Kidney tubule cell (primary cell): ENCODE measurements at regions not wholly inside any gene's neighbourhood (a gene's known extent, or its start where the extent isn't known, plus 50 kb on each side); places are given as distances from the start of the nearest gene placed in this dataset.

Experiments
- DNase-seq: peaks from one replicate; pipeline ENCODE4 v3.0.0-alpha.2; 2018; ENCODE audit warnings: low spot score

DNA sequence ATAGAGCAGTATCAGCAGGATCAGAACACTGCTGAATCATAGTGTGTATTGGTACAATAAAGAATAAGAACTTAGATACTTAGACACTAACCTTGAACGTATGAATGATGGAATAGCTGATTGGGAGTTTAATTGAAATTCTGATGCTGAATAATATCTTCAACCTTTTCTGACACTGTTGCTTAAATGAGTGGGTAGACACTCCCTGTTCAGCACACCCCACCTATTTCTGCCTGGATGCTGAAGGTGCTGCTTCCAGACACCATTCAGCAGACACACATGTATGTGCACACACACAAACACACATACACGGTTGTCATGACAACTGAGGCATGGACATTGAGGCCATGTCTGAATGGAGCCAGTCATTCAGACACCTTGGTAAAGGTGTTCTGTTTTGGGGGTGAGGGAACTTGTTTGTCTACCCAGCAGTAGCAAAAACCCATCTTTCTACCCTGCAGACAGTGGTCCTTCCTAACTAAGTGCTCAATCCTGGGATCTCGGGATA is 54.3 kb downstream of the TMEM215 start:
- no peak for DNase-seq

DNA sequence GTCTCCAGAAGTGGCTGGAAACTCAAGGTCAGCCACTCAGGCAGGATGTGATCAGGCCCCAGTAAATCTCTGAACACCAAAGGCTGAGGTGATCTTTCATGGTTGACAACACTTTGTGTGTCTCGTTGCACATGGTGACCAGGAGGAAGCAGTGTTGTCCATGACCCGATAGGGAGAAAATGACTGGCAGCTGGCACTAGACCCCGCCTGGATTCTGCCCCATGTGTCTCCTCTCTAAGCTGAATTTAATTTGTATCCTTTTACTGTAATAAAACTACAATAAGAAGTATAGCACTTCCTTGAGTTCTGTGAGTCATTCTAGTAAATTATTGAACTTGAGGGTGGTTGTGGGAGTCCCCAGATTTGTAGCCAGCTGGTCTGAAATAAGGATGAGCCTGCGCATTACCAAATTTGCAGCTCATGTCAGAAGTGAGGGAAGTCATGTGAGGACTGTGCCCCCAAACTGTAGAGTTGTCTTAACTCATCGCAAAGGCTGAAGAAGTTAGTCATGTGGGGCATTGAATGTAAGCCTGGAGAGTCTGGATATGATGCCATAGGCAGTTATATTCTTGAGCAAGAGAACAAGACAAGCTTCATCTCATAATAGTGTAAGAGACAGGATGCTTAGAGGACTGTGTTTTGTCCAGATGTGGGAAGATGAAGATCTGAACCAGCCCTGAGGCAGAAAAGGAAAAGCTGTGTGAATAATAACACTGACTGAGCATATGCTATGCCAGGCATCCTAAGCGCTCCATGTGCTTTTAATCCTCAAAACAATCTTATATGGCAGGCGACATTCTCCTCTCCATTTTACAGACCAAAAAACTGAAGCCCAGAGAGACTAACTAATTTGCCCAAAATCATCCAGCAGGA is 55.9 kb downstream of the TMEM215 start:
- peak; percentile 92 for DNase-seq

DNA sequence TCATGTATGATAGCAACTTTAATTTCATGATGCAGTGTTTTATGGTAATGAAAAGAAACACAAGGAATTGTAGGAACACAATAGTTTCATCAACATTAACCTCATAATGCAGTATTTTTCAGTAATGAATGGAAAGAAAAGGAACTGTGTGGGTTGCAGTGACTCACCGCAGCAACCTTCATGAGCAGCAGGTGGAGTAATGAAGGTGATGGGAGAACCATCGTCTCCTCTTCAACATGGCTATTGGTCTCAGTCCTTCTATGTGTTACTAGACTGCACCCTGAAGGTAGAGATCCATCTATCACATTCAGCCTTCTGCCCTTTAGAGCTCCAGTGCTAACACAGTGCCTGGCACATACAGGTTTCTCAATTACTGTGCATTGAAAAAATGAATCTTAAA is 58.0 kb downstream of the TMEM215 start:
- DNase-seq = no peak

DNA sequence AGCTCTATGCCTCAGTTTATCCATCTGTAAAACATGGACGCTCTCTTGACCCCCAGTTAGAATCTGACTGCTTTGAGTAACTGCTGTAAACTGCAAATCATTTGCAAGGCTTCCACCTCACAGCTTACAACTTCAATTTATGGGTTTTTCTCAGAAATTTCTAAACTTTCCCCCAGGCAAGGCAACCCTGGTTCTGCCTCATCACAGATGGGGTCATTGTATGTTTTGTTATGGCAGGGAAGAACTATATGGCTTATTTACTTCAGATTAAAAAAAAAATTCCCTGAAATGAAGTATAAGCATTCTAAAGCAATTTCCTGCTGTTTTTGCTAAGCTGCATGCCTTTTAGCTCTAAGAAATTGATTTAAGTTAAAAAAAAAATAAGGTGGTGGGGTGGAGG is 60.0 kb downstream of the TMEM215 start:
- DNase-seq = no peak

DNA sequence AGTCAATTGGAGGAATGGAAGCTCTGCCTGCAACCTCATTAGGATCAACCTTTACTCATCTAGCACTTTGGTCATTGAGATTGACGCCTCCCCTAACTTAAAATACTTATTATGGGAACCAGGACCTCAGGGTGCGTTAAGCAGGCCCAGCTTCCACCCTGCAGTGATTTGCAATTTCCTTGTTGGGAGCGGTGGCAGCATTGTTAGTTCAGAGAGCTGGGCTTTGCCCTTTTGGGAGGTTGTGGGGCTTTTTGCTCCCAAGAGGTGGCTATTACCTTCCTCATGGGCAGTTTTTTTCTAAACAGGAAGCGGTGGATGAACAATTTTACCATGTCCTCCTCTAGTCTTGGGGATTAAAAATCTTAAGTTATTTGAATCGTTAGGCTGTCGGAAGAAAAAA is 60.9 kb downstream of the TMEM215 start:
- no peak for DNase-seq

DNA sequence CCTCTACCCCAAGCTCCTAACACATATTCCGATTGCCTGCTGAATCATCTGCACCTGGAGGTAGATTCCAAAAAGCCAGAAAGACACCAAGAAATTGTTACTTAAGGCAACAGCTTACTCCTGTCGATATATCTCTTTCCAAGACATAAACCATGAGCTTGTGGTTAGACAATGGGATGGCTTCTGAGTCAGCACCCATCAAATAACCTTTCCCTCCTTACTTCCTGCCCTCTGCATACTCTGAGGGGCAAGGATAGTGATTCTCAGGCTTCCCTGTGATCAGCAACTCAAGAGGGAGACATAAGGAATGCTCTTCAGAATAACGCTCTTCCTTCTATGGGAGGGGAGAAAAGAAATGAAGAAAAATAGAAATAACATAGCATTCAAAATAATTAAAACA is 70.9 kb downstream of the TMEM215 start:
- peak; percentile 6 for DNase-seq

DNA sequence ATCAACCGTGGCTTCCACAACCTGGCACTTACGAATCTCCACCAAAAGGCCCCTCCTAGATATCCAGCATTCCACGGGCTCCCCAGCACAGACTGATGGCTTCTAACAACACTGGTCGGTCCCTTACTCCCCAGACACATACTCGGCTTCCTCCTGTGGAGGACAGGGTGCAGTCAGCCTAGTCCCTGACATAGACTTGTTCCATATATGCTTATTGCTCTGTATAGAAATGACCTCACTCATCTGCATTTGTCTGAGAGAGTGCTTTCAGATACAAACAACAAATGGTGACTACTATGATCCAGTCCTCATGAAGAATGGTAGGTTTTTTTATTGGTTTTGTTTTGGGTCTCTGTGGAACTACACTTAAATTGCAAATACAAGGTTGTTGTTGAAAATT is 72.4 kb downstream of the TMEM215 start:
- no peak for DNase-seq

DNA sequence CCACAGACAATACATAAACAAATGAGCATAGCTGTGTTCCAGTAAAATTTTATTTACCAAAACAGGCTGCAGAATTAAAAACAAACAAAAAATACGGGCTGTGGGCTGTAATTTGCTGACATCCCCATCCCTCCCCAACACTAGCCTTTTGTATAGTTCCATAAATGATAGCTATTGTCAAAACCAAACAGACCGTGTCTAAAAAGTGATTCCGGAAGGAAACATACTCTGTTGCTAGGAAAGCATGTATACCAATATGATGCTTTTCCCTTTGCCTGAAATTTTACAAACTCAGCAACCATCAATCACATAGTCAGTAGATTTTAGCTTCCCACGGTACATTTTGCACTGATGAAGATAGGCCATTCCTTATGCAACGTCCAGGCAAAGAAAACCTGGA is 80.0 kb downstream of the TMEM215 start:
- no peak for DNase-seq

DNA sequence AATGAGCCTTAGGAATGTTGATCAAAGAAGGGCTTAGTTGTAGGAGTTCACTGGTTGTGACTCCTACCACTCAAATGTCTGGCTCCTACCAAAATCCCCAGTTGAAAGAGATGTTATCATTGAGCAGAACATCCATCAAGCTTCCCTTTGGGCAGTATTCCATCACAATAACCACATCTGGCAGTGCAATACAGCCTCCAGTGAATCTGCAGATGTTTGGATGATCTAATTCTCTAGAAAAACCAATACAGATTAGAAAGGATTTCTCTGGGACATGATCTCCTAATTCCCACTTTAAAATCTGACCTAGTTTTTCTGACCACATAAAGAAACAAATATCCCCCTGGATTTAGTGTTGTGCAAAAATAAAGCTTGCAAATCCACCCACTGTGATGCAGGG is 81.6 kb downstream of the TMEM215 start:
- DNase-seq = no peak

DNA sequence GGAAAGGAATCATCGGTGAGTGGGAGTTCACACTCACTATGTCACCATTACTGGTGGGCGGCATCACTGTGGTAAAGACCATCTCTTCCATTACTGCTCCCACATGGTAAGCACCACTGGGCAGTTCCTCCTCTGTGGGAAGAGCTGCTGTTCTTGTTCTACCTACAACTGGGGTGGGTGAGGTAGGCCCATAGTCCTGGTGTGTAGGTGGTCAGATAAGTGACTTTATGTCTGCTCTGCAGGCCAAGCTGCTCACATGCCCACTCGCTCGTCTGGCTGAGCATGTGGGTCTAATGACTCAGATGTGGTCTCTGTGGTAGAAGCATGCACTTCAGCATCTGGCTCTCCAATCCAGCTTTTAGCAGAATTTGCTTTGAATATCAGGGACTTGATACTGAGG is 82.9 kb downstream of the TMEM215 start:
- no peak for DNase-seq

DNA sequence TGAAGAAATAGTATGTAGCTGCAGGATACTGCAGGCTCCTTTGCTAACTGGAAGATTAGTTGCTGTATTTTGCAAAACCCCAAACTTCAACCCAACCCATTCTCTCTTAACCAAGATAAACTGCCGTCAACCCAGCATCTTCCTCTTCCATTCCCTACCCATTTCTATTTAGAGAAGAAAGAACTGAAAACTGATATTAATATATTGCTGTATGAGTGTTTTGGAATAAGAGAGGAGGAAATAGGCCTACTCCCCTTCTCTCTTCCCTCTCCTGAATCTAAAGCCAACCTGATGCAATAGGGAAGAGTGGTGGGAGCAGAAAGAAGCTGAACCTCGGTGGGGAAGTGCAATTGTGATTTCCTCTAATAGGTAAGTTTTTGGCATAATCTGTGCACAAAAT is 83.7 kb downstream of the TMEM215 start:
- no peak for DNase-seq

DNA sequence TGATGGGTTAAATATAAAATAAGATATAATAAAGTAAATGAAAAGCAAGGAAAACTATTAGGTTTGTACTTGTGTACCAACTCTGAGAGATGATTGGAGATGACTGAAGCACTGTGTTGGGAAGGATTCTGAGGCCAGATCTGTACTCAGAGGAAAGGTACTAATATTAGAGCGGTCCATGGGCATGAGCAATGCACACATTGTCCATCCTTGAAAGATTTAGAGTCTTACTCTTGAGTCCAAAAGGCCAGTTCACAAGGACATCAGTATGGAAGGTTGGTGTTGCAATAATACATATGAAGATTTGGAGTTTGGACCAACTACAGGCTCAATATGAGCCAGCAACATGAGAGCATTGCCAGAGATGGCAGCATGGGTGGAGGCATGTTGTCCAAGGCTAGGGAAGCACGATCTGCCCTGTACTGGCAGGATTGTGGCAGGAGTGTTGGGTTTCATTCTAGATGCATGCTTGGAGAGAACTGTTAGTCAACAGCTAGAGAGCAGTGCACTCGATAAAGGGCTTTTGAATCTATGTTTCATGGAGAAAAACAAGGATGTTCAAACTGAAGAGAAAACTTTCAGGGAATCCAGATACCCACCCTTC is 84.4 kb downstream of the TMEM215 start:
- no peak for DNase-seq

DNA sequence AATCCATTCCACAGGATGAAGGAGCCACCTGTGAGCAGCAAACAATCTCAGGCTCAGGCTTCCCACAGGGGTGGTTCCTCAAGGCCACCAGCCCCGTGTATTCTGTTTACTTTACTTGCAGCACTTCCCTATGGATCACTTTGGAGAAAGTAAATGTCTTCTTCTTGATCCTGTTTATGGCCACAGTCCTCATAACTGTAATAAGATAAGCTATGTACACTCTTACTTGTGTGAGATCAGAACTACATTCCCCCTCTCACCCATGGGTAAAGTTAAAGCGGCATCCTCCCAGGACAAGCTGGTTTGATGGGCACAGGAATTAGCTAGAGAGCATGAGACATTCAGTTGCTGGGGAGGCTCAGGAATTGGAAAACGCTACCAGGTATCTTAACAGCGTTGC is 86.1 kb downstream of the TMEM215 start:
- no peak for DNase-seq

DNA sequence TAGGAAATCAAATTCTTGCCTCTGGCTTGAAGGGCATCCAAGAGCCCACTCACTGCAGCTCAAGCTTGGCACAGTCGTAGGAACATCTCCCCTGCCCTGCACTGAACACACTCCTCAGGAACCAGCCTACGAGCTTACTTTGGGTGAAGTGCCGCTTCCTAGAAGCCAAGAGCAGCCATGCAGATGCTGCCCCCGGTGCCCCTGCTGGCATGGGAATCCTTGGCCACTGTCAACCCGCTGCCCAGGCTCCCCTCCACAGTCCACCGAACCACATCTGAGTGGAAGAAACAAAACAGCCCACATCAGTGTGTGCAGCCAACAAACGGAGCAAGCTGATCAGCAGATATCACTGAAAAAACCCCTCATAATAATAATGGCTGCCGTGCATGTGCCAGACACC is 89.8 kb downstream of the TMEM215 start:
- DNase-seq = no peak

DNA sequence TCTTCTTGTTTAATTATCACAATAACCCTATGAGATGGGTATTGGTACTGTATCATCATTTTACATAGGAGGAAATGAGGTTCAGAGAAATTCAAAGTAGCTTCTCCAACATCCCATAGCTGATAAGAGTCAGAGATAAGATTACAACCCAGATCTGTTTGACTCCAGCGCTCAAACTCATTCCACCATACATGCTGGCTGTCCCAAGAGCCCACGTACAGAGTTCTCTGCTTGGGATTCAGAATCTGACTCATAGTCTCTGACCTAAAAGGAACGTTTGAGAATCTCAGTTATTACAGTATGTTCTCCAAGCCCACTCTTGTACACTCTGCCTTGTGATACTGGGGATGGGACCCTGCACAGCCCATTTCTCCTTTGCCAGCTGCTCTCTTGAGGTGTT is 90.2 kb downstream of the TMEM215 start:
- DNase-seq = no peak

DNA sequence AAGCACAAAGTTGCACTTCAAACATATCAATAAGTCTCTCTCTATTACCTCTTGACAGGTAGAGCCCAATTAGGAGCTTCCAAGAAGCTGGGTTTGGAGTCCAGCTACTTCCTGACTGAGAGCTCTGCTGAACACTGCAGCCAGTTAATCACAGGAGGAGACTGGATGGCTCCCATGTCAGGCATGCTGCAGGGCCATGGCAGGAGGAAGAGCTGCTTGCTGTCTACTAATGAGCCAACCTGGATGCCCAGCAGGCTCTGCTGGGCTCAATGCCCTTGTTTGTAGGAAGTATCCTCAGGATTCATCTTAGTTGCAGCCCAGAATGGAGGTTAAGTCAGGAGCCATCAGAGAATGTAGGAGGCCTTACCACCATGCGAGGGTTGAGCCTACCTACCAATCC is 91.9 kb downstream of the TMEM215 start:
- DNase-seq = no peak

DNA sequence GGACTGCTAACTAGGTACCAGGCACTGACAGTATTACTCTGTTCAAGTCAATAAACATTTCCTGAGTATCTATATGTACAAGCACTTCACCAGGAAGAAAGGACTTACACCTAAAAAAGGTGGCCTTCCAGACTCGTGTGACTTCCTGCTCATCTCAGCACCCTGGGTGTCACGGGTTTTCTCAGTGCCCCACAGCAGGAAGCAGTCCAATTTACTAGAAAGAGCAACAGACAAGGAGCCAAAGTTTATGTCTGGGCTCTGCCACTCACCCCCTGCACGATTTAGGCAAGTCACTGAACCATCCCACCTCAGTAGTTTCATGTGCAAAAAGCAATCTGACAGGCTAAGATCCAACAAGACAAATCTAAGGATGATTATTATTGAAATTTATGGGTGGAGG is 92.4 kb downstream of the TMEM215 start:
- DNase-seq = no peak

DNA sequence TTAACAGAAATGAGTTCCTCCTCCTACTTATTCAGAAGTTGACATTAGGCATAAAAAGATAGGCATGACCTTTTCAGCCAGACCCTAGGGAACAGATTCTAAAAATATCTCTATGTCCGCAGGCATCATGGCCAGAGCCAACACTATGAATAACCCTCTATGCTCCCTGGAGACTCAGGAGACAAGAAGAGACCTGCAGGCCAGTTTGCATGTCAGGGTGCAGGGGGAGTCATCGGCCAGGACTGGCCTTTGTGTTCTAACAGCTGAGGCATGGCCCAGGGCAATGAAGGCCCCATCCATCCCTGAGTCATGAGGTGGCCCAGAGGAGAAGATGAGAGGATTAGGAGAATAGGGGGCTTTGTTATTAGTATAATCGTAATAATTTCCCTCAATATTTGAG is 93.8 kb downstream of the TMEM215 start:
- no peak for DNase-seq

DNA sequence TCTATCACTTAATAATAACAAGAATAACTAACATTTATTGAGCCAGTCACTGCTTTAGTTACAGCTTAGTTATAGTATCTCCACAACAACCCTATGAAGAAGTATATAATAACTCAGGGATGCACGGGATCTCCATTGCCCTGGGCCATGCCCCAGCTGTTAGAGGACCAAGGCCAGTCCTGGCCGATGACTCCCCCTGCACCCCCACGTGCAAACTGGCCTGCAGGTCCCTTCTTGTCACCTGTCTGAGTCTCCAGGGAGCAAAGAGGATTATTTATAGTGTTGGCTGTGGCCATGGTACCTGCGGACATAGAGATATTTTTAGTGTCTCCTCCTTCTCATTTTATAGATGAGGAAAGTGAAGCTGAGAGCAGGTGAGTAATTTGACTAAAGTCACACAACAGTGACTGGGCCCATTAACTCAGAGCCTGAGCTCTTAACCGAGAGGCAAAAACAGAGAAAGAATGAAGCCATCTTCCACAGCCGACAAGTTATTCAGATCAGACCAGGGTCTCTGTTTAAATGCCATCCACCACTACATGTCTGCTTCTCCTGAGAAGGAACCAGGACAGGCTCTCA is 94.4 kb downstream of the TMEM215 start:
- DNase-seq = no peak

DNA sequence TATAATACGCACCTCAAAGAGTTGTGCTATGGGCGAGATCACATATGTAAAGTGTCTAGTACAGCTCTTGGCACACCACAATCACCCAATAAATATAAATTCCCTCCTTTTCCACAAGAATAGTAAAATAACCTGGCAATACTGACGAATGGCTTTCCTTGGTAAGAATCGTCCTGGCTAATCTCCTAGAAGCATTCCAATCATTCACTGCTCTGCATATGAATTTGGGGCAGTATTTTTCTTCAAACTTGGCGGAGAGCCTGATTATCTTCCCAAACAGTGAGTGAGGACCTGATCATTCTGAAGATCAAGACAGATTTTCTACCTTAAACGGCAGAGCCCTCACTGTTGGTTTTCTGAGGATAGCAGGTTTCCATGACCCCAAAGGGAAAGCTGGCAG is 96.0 kb downstream of the TMEM215 start:
- no peak for DNase-seq

DNA sequence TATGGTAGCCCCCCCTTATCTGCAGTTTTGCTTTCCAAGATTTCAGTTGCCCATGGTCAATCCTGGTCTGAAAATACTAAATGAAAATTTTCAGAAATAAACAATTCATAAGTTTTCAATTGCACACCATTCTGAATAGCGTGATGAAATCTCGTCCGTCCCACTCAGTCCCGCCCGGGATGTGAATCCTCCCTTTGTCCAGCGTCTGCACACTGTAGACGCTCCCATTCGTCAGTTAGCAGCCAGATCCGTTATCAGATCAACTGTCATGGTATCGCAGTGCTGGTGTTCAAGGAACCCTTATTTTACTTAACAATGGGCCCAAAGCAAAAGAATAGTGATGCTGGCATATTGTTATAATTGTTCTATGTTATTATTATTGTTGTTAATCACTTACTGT is 98.6 kb downstream of the TMEM215 start:
- no peak for DNase-seq

DNA sequence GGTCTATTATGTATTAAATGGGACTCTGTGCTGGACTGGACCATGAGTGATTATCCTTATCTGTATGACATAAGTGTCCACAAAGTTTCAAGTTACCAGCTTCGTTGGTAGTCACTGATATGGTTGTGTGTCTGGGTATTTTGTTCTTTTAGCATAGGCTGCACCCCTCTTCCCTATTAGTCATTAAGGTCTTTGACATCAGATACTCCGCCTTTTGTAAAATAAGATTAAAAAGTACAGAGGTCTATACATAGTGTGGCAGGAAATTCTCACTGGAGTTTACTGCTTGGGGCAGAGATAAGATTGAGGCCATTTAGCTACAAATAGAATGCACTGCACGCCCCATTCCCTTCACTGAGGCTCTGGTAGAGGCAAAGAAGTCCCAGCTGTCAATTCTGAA is 99.4 kb downstream of the TMEM215 start:
- DNase-seq = no peak

DNA sequence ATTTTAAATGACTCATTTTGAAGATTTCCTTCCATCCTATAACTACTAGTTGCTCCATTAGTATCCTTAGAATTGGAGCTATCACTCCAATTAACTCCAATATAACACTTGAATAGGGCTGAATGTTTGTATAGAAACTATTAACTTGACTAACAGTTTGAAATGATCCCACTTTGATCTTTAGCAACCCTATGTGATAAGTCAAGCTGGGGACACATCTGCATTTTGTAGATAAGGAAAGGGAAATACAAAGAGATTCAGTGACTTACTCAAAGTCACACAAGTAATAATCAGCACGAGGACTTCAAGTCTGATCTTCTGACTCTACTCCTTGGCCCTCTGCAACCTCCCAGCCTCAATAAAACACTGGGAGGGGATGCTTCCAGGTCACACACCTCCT is 101.1 kb downstream of the TMEM215 start:
- DNase-seq = no peak
